Endothelial cell of umbilical vein (primary cell): ENCODE measurements at regions not wholly inside any gene's neighbourhood (a gene's known extent, or its start where the extent isn't known, plus 50 kb on each side); places are given as distances from the start of the nearest gene placed in this dataset.

ENCODE experiments used
- BruUV-seq: library from RNA; stranded (reverse); fragments of 400-500 nt; replicated peaks from 2 replicates; lab custom pipeline; 2021; lab: Mats Ljungman, UMichigan
- CTCF ChIA-PET: fragments of 300-600, 350-600 bp; sonication (Branson Sonifier 250); formaldehyde crosslinking; loops from one replicate; lab custom pipeline; 2021; ENCODE audit warnings: antibody characterized with exemption, inconsistent platforms; lab: Charles Lee
- POLR2A ChIA-PET: fragments of 300-600, 350-600 bp; sonication (Branson Sonifier 250); formaldehyde crosslinking; loops from one replicate; lab custom pipeline; 2021; ENCODE audit warnings: antibody characterized with exemption, inconsistent platforms; lab: Charles Lee
- DNase-seq: peaks from one replicate; pipeline ENCODE4 v3.0.0-alpha.2; 2011; ENCODE audit warnings: low read depth, low spot score
- FAIRE-seq: peaks from 2 replicates; lab custom pipeline; 2011; peaks lifted over from hg19 to GRCh38; lab: Jason Lieb, UNC
- H2AFZ ChIP-seq: 2 replicates; pipeline ENCODE4 v1.6.0; 2012; ENCODE audit warnings: low read depth, low read length, control low read depth, inconsistent platforms
- H3K27ac ChIP-seq: 2 replicates; pipeline ENCODE4 v1.5.1; 2011; ENCODE audit warnings: low read depth, mild to moderate bottlenecking, control low read depth, low read length, moderate library complexity; ENCODE audit not compliant: insufficient read depth
- H3K27me3 ChIP-seq, 2 experiments: 2 replicates each; pipeline versions ENCODE4 v1.6.0 to v1.6.1; 2011; ENCODE audit warnings: low read length in 2 of 2, mixed read lengths in 1 of 2; ENCODE audit not compliant: control insufficient read depth in 2 of 2, insufficient read depth in 2 of 2
- H3K36me3 ChIP-seq, 2 experiments: 2 replicates in 1 of 2; 3 replicates in 1 of 2; pipeline ENCODE4 v1.5.1; 2011; ENCODE audit warnings: low read length in 2 of 2, mild to moderate bottlenecking in 1 of 2, moderate library complexity in 1 of 2; ENCODE audit not compliant: control insufficient read depth in 2 of 2, insufficient read depth in 2 of 2; ENCODE audit errors: extremely low read depth in 1 of 2
- H3K4me1 ChIP-seq: 3 replicates; pipeline ENCODE4 v1.5.1; 2011; ENCODE audit warnings: mild to moderate bottlenecking, low read length; ENCODE audit not compliant: control insufficient read depth, insufficient read depth; ENCODE audit errors: extremely low read depth
- H3K4me2 ChIP-seq: 2 replicates; pipeline ENCODE4 v1.6.1; 2011; ENCODE audit warnings: low read length, control low read depth, mixed read lengths; ENCODE audit not compliant: insufficient read depth
- H3K4me3 ChIP-seq, 3 experiments: fragments of 200-600 bp in 1 of 3; sonication (generic), shearing (Covaris generic) in 1 of 3; replicated peaks in 1 of 3; 2 replicates each; pipeline ENCODE4 v1.5.1; 2011 to 2016; ENCODE audit warnings: control low read depth in 3 of 3, low read length in 3 of 3, mild to moderate bottlenecking in 2 of 3, inconsistent platforms in 1 of 3, low read depth in 1 of 3, moderate library complexity in 1 of 3; ENCODE audit not compliant: insufficient read depth in 1 of 3
- H3K79me2 ChIP-seq: 2 replicates; pipeline ENCODE4 v1.6.0; 2012; ENCODE audit warnings: low read length, inconsistent platforms; ENCODE audit not compliant: control insufficient read depth, insufficient read depth
- H3K9ac ChIP-seq: replicated peaks from 2 replicates; pipeline ENCODE3; 2011; ENCODE audit warnings: low read length, control low read depth; ENCODE audit not compliant: insufficient read depth; ENCODE audit errors: extremely low read depth
- H3K9me1 ChIP-seq: replicated peaks from 3 replicates; pipeline ENCODE4 v1.6.0; 2011; ENCODE audit warnings: mild to moderate bottlenecking, low read length; ENCODE audit not compliant: control insufficient read depth, insufficient read depth; ENCODE audit errors: extremely low read depth
- H3K9me3 ChIP-seq: replicated peaks from 2 replicates; pipeline ENCODE4 v1.5.1; 2012; ENCODE audit warnings: low read length, inconsistent platforms; ENCODE audit not compliant: control insufficient read depth, insufficient read depth
- H4K20me1 ChIP-seq: replicated peaks from 2 replicates; pipeline ENCODE3; 2011; ENCODE audit warnings: mild to moderate bottlenecking, low read length; ENCODE audit not compliant: control insufficient read depth, insufficient read depth; ENCODE audit errors: extremely low read depth
- CTCF ChIP-seq, 2 donors: IDR thresholded peaks; 1 replicate in 1 of 2; 2 replicates in 1 of 2; pipeline ENCODE4 v1.5.1; 2011; ENCODE audit warnings: low read length in 2 of 2, mild to moderate bottlenecking in 2 of 2, moderate library complexity in 2 of 2, control low read depth in 1 of 2, inconsistent platforms in 1 of 2, low read depth in 1 of 2; ENCODE audit not compliant: insufficient read depth in 1 of 2; ENCODE audit errors: extremely low read depth in 1 of 2
- EZH2 ChIP-seq: IDR thresholded peaks from 2 replicates; pipeline ENCODE4 v1.6.1; 2012; ENCODE audit warnings: borderline replicate concordance, low read depth, mild to moderate bottlenecking, moderate library complexity, low read length, inconsistent platforms; ENCODE audit not compliant: severe bottlenecking
- FOS ChIP-seq: IDR thresholded peaks from 2 replicates; pipeline ENCODE4 v1.6.1; 2011; ENCODE audit warnings: mild to moderate bottlenecking, low read length, moderate library complexity, borderline replicate concordance; ENCODE audit not compliant: insufficient read depth
- GATA2 ChIP-seq: IDR thresholded peaks from 2 replicates; pipeline ENCODE4 v1.7.0; 2011; ENCODE audit warnings: low read depth, mild to moderate bottlenecking, moderate library complexity, mixed read lengths, low read length; ENCODE audit not compliant: insufficient read length, insufficient read depth
- JUN ChIP-seq: IDR thresholded peaks from 2 replicates; pipeline ENCODE4 v1.6.1; 2011; ENCODE audit warnings: borderline replicate concordance, low read depth; ENCODE audit not compliant: insufficient read length, insufficient read depth
- MAX ChIP-seq: IDR thresholded peaks from 2 replicates; pipeline ENCODE4 v1.6.1; 2011; ENCODE audit not compliant: insufficient read depth, insufficient read length
- MYC ChIP-seq: IDR thresholded peaks from one replicate; pipeline ENCODE4 v1.6.1; 2011; ENCODE audit warnings: mild to moderate bottlenecking, low read depth, low read length
- POLR2A ChIP-seq: IDR thresholded peaks from 2 replicates; pipeline ENCODE4 v1.6.1; 2012; ENCODE audit warnings: low read depth, mild to moderate bottlenecking, control low read depth, low read length
- POLR2AphosphoS5 ChIP-seq: IDR thresholded peaks from 2 replicates; pipeline ENCODE4 v1.6.1; 2012; ENCODE audit warnings: low read depth, mild to moderate bottlenecking, control low read depth, low read length, moderate library complexity; ENCODE audit not compliant: insufficient read depth
- dilution Hi-C: fragments of 300-500 bp; cut with MboI; formaldehyde crosslinking; loops from one replicate; pipeline ENCODE4 v1.15.0; 2019; ENCODE audit warnings: low sequenced_read_pairs; ENCODE audit not compliant: extremely low pct_ligation_motif_present
- intact Hi-C: fragments of 100-400 bp; cut with micrococcal nuclease; formaldehyde crosslinking; loops from one replicate; pipeline ENCODE4 v1.10.0; 2022

- dilution Hi-C loops (no loop called here), intact Hi-C loops (no loop called here)
- no peak overlapping the region for H3K27ac ChIP-seq
- H3K27me3 ChIP-seq, result no peaks in the 10 kb centered on the region
- no peak for TF ChIP-seq FOS
- TF ChIP-seq POLR2A, result no peak
- TF ChIP-seq POLR2AphosphoS5, result no peak
- TF ChIP-seq CTCF (IDR thresholded peaks at IDR 0.05; ENCODE audit: extremely low read depth in 1 of 2, insufficient read depth in 1 of 2, low read depth in 1 of 2, low read length in 2 of 2), result no peak
- no peak for TF ChIP-seq JUN
- no peak for TF ChIP-seq EZH2
- TF ChIP-seq GATA2, result no peak
- no peak for TF ChIP-seq MYC
- no peak for TF ChIP-seq MAX
- FAIRE-seq, result no peak
- H3K9ac ChIP-seq, result no peak overlapping the region
- no peak overlapping the region for H3K4me3 ChIP-seq
- CTCF ChIA-PET, result no interaction called here
- H3K9me1 ChIP-seq, result no peaks in the 10 kb centered on the region
- no peaks in the 10 kb centered on the region for H3K36me3 ChIP-seq
- no peaks in the 10 kb centered on the region for H3K4me1 ChIP-seq
- H3K9me3 ChIP-seq, result no peaks in the 10 kb centered on the region
- H4K20me1 ChIP-seq, result no peaks in the 10 kb centered on the region
- H3K79me2 ChIP-seq, result no peaks in the 10 kb centered on the region
- no peak overlapping the region for H3K4me2 ChIP-seq
- BruUV-seq, result no TSS peak
- no peak for DNase-seq
- no peak overlapping the region for H2AFZ ChIP-seq
- POLR2A ChIA-PET, result no interaction called here
These were observed 114.8 kb downstream of the TYW3 start for GRCh38 chr1:74847715-74848114.
